VCaP (cell line): ENCODE measurements at regions not wholly inside any gene's neighbourhood (a gene's known extent, or its start where the extent isn't known, plus 50 kb on each side); places are given as distances from the start of the nearest gene placed in this dataset.
"Not testable (repeated sequence)": the region's sequence is repeated elsewhere in the genome, so short reads cannot be mapped to it uniquely, and the experiment has no call there.

Experiments
- H3K27ac ChIP-seq: fragments of 450-650 bp; 2 replicates; pipeline ENCODE4 v1.5.1; 2017
- TF ChIP-seq, protein P1 (sequence below): fragments of 450-650 bp; conservative IDR thresholded peaks from 2 replicates; pipeline ENCODE4 v1.5.1; 2017; ENCODE audit warnings: mild to moderate bottlenecking, moderate library complexity

DNA sequence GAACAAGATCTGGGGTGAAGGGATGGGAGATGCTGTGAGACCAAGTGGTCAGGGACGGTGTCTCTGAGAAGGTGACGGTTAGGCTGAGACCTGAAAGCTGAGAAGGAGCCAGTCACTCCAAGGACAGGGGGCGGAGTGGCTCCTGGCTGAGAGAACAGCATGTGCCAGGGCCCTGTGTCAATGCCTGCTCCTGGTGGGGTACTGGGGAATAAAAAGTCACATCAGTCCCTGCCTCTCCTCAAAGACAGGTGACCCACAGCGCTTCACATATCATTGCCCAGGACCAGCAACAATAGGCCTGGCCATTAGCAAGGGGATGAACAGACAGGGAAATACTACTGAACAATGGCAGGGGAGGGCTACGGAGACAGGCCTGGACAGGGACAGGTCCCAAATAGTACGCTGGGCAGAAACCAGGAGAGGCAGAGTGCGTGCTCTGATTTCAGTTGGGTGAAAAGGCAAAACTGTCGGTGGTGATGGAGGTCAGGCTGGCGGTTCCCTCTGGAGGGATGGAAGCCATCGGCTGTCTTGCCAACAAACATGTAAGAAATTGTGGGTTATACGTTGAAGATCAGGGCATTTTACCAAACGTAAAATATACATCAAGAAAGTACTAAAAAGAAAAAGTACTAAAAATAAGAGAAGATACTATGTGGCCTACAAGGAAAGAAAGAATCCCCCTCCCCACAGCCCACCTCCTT is 64.3 kb downstream of the C9orf50 start:
- no peak overlapping the region for H3K27ac ChIP-seq
- TF ChIP-seq, protein P1, sequence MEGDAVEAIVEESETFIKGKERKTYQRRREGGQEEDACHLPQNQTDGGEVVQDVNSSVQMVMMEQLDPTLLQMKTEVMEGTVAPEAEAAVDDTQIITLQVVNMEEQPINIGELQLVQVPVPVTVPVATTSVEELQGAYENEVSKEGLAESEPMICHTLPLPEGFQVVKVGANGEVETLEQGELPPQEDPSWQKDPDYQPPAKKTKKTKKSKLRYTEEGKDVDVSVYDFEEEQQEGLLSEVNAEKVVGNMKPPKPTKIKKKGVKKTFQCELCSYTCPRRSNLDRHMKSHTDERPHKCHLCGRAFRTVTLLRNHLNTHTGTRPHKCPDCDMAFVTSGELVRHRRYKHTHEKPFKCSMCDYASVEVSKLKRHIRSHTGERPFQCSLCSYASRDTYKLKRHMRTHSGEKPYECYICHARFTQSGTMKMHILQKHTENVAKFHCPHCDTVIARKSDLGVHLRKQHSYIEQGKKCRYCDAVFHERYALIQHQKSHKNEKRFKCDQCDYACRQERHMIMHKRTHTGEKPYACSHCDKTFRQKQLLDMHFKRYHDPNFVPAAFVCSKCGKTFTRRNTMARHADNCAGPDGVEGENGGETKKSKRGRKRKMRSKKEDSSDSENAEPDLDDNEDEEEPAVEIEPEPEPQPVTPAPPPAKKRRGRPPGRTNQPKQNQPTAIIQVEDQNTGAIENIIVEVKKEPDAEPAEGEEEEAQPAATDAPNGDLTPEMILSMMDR, result no peak

DNA sequence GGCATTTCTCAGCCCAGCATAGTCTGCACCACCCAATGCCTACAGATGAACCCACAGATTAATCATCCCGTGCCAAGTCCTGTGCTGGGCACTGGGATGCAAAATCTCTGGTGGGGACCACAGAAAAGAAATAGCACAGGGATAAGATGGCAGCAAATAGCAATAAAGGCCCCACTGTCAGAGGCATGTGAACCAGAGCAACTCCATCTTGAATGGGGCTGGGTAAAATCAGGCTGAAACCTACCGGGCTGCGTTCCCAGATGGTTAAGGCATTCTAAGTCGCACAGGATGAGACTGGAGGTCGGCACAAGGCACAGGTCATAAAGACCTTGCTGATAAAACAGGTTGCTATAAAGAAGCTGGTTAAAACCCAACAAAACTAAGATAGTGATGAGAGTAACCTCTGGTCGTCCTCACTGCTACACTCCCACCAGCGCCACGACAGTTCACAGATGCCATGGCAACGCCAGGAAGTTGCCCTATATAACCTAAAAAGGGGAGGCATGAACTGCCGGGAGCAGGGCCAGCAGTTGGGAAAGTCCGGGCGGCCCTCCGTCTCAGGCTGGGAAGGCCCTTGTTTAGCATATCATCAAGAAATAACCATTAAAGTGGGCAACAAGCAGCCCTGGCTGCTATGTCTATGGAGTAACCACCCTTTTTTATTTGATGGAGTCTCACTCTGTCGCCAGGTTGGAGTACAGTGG is 65.2 kb downstream of the C9orf50 start:
- TF ChIP-seq, protein P1, result no peak
- H3K27ac ChIP-seq, result no peak overlapping the region

DNA sequence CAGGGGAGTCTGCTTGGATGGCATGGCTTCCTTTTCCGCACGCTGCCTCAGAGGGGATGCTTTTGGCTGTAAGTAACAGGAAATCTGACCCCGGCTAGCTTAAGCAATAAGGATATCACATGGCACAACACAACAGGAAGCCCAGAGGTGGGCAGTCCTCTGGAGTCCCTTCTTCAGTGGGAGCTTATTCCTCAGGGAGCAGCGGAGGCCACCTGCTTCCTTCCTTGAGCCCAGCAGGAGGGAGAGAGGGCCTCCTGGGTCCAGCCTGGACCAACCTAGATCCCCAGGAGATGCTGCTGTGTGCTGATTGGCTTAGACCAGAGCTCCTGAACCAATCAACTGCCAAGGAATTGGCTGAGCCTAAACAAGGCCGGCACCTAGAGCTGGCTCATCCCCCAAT is 66.3 kb downstream of the C9orf50 start:
- TF ChIP-seq, protein P1, result no peak
- no peak overlapping the region for H3K27ac ChIP-seq

DNA sequence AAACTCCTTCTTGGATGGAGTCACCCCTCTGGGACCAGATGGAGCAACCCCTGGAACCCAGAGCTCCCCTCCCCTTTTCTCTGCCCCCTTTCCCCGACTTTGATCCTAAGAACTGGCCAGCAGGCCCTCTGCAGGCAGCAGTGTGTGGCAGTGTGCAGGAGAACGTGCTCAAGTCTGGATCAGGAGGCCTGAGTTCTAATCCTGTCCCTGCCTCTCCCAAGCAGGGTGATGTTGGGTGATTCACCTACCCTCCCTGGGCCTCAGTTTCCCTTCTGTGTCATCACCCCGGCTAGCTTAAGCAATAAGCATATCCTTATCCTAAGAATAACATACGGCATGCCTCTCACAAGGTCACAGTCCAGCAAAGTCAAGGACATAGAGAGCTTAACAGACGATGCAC is 67.6 kb downstream of the C9orf50 start:
- H3K27ac ChIP-seq, result no peak overlapping the region
- TF ChIP-seq, protein P1, result no peak

DNA sequence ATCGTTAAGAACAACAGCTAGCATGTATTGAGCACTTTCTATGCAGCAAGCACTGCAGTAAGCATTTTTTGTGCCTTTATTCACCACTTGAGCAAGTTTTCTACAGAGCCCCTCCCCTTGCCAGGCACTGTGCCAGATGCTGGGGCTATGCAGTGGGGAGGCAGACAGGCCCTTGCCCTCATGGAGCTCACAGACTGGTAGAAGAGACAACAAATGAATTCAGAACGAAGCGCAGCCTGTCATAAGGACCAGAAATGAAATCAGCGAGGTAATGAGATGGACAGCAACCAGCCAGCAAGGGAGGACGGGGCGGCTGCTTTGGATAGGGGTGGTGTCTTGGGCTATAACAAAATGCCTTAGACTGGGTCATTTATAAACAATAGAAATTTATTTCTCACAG is 68.8 kb downstream of the C9orf50 start:
- H3K27ac ChIP-seq, result no peak overlapping the region
- TF ChIP-seq, protein P1, result no peak

DNA sequence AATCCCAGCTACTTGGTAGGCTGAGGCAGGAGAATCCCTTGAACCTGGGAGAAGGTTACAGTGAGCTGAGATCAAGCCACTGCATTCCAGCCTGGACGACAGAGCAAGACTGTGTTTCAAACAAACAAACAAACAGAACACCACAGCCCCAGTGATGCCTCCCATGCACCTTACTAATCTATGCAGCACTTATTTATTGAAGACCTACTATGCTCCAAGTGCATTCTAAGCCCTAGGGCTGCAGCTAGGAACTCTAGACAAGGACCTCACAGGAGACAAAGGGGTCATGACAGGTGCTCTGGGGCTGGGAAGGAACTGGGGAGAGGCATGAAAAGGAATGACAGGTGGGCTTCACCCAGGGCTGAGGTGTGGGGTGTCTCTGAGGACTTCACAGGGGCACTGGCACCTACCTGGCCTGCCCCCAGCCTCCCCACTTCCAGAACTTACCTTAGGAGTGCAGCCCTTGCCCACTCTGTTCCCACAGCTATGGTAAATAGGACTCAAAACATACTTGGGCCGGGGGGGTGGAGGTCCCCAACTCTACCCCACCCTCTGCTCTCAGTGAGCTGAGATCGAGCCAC is 69.4 kb downstream of the C9orf50 start:
- no peak overlapping the region for H3K27ac ChIP-seq
- TF ChIP-seq, protein P1, result no peak

DNA sequence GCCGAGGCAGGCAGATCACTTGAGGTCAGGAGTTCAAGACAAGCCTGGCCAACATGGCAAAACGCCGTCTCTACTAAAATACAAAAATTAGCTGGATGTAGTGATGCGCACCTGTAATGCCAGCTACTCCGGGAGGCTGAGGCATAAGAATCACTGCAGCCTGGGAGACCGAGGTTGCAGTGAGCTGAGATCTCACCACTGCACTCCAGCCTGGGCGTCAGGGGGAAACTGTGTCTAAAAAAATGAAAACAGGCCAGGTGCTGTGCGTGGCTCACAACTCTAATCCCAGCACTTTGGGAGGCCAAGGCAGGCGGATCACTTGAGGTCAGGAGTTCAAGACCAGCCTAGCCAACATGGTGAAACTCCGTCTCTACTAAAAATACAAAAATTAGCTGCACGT is 69.9 kb downstream of the C9orf50 start:
- H3K27ac ChIP-seq, result not testable (repeated sequence)
